Mesothelial cell of epicardium (in vitro differentiated cells): ENCODE measurements at regions not wholly inside any gene's neighbourhood (a gene's known extent, or its start where the extent isn't known, plus 50 kb on each side); places are given as distances from the start of the nearest gene placed in this dataset.
A peak's percentile ranks its signal among the peaks of the same experiment; 100 is the strongest.

Experiments
- DNase-seq, 2 experiments: peaks; one replicate each; pipeline ENCODE4 v3.0.0; 2021; ENCODE audit warnings: low spot score in 2 of 2; ENCODE audit not compliant: unreplicated experiment in 2 of 2
- H3K27ac Mint-ChIP-seq: 2 replicates; pipeline ENCODE4 v1.8.0; 2021; ENCODE audit warnings: mixed read lengths
- H3K27me3 Mint-ChIP-seq: 2 replicates; pipeline ENCODE4 v1.8.0; 2021; ENCODE audit warnings: low read depth, mixed read lengths
- H3K36me3 Mint-ChIP-seq: 2 replicates; pipeline ENCODE4 v1.8.0; 2021; ENCODE audit warnings: mixed read lengths
- H3K4me1 Mint-ChIP-seq: 2 replicates; pipeline ENCODE4 v1.8.0; 2021; ENCODE audit warnings: mixed read lengths
- H3K4me3 Mint-ChIP-seq: 2 replicates; pipeline ENCODE4 v1.8.0; 2021; ENCODE audit warnings: mild to moderate bottlenecking, moderate library complexity, mixed read lengths
- H3K9me3 Mint-ChIP-seq: 2 replicates; pipeline ENCODE4 v1.8.0; 2021; ENCODE audit warnings: mixed read lengths
- TF ChIP-seq, protein P1 (sequence below): fragments of 200-600 bp; sonication (generic); IDR thresholded peaks from one replicate; pipeline ENCODE4 v1.5.0; 2021; ENCODE audit warnings: antibody characterized with exemption; ENCODE audit not compliant: unreplicated experiment

DNA sequence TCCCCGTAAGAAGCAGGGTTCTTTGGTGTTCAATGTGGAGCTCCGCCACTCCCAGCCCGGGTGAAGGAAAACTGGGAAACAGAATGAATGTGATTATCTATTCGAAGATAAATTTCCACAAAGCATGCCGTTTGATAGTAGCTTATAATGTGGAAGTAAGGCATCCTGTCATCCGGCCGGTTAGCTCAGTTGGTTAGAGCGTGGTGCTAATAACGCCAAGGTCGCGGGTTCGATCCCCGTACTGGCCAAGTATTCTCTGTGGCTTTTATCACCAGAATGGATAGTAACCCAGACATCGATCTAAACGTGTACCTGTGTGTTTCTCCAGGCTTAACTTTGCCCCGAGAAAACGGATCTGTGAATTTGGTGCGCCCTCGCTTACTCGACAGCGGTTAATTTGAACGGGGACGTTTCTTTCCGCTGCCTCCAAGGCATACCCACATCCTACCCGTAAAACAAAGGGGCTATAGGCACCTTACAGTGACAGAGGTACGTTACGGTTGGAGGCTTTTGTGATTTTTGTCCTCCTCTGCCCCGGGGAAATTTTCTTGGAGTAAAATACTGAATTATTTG lies 215.2 kb upstream of the ZNF184 start:
- peaks cover 7% of the 10 kb centered on the region for H3K4me1 Mint-ChIP-seq
- peaks cover 7% of the 10 kb centered on the region for H3K27me3 Mint-ChIP-seq
- H3K4me3 Mint-ChIP-seq: peak overlapping the region; percentile 94
- H3K36me3 Mint-ChIP-seq: no peaks in the 10 kb centered on the region
- no peaks in the 10 kb centered on the region for H3K9me3 Mint-ChIP-seq
- DNase-seq: peak; percentile 69 to 89
- TF ChIP-seq, protein P1, sequence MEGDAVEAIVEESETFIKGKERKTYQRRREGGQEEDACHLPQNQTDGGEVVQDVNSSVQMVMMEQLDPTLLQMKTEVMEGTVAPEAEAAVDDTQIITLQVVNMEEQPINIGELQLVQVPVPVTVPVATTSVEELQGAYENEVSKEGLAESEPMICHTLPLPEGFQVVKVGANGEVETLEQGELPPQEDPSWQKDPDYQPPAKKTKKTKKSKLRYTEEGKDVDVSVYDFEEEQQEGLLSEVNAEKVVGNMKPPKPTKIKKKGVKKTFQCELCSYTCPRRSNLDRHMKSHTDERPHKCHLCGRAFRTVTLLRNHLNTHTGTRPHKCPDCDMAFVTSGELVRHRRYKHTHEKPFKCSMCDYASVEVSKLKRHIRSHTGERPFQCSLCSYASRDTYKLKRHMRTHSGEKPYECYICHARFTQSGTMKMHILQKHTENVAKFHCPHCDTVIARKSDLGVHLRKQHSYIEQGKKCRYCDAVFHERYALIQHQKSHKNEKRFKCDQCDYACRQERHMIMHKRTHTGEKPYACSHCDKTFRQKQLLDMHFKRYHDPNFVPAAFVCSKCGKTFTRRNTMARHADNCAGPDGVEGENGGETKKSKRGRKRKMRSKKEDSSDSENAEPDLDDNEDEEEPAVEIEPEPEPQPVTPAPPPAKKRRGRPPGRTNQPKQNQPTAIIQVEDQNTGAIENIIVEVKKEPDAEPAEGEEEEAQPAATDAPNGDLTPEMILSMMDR: no peak
- peak overlapping the region; percentile 94 for H3K27ac Mint-ChIP-seq

DNA sequence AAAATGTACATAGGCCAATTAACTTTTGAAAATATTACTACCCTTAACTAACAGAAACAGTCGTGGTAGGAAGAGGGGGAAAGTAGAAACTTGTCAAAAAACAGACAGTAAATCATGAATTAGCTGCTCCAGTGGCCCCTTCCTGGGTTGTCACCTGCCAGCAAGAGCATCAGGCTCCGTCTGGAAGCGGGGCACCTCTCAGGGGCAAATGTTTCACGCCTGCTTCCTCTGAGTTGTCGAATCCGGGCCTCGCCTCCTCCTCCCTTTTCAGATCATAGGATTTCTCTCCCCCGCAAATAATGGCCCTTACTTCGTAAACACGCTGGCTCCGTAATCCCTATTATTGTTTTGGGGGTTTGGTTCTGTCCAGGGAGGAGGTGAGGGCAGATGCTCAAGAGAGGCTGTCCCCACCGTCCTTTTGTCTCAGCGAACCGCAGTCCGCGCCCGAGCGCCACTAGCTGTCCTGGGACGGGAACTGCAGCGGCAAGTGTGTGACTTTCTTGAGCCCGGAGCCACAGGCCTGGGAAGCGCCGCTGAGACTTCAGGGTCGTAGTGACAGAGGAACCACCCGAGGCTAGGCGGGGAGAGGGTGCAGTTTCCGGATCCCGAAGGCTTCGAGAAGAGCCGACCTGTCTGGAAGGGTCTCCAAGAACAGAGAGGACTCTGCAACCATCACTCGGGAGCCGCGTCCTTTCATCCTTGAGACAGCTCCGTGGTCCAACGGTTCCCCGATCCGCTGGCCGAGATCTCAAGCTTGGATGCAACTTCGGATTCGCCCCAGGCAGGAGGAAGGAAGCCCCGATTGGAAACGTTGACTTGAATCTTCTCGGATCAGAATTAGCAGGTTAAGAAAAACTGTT lies 214.5 kb upstream of the ZNF184 start:
- Mint-ChIP-seq H3K27me3 (peaks cover 12% of the 10 kb centered on the region), H3K4me1 (peaks cover 7% of the 10 kb centered on the region), H3K9me3 (no peaks in the 10 kb centered on the region), H3K36me3 (no peaks in the 10 kb centered on the region), H3K4me3 (peak overlapping the region; percentile 94), H3K27ac (peak overlapping the region; percentile 94)
- DNase-seq: peak; percentile 69 to 88
- TF ChIP-seq, protein P1: peak; percentile 51

DNA sequence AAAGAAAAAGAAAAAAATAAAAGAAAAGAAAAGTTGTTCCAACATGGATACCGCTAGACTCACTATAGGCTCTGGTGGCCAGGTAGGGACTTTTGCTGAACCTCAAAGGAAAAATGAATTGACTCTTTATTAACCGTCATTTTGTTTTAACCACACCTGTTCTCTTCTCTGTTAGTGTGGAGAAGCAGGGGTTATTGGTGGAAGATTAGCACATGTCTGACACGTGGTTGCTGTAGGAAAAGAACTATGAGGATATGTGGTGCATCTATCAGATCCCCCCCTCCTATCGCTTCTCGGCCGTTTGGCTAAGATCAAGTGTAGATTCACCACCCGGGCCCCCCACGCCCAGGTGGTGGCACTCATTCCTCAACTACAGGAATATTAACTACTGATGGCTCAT lies 212.4 kb upstream of the ZNF184 start:
- Mint-ChIP-seq H3K27ac (no peak overlapping the region), H3K4me1 (peaks cover 22% of the 10 kb centered on the region), H3K4me3 (no peak overlapping the region), H3K9me3 (no peaks in the 10 kb centered on the region), H3K36me3 (no peaks in the 10 kb centered on the region), H3K27me3 (peaks cover 33% of the 10 kb centered on the region)
- no peak for DNase-seq
- TF ChIP-seq, protein P1: no peak

DNA sequence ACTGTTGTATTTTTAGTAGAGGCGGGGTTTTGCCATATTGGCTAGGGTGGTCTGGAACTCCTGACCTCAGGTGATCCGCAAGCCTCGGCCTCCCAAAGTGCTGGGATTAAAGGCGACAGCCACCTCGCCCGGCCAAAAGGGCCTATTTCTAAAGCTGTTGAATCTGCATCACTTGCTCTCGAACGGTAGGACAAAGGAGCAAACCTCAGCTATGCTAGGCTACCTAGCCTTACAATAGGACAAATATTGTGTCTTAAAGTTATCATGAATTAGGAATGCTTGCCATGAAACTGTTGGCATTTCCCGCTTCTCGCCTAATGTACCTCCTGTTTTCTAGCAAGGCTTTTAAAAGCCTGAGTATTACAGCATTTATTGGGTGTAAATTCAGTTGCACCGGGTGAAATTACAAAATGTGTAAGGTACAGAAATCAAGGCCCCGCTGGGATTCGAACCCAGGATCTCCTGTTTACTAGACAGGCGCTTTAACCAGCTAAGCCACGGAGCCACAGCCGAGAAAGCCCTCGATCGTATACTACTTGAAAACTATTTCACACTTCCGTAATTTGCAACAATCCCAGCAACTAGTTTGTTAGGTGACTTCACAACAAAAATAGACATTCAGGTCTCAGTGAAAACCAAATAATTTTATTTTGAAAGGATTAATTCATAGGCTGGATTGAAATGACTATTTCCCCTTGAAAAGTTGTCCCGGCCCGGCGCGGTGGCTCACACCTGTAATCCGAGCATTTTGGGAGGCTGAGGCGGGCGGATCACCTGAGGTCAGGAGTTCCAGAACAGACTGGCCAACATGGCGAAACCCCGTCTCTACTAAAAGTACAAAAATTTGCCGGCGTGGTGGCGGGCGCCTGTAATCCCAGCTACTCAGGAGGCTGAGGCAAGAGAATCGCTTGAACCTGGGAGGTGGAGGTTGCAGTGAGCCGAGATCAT lies 211.6 kb upstream of the ZNF184 start:
- TF ChIP-seq, protein P1: no peak
- no peaks in the 10 kb centered on the region for H3K9me3 Mint-ChIP-seq
- no peak for DNase-seq
- no peaks in the 10 kb centered on the region for H3K36me3 Mint-ChIP-seq
- no peak overlapping the region for H3K4me3 Mint-ChIP-seq
- H3K4me1 Mint-ChIP-seq: peaks cover 29% of the 10 kb centered on the region
- H3K27me3 Mint-ChIP-seq: peaks cover 41% of the 10 kb centered on the region
- no peak overlapping the region for H3K27ac Mint-ChIP-seq

DNA sequence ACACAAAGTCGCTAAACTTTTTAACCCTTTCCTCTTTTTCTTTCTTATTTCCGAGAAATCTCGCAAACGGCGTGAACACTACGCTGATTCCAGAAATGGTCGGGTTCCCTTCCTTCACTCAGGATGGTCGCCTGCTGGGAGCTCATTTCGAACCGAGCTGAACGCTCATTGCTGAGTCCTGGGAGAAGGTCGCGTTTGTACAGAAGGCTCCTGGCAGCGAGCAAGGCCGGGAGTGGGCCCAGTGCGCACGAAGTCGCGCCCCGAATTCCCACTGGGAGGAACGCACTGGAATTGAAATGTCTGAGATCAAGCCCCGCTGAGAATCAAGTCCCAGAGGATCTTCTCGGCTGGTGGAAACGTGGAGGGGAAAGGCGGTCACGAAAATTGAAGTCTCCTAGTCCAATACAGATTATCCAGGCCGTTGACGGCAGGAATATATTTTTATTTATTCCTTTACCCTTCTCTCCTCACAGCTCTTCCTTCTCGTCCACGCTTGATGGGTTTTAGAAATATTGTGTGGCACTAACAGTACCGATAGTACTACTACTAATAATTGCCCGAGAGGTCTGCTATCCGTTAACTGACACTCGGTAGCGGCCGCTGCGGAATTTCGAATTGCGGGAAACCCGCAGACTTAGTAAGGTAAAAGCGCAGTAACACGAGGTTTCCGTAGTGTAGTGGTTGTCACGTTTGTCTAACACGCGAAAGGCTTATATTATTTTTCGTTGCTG lies 207.2 kb upstream of the ZNF184 start:
- peak overlapping the region; percentile 77 for H3K4me3 Mint-ChIP-seq
- peaks cover 70% of the 10 kb centered on the region for H3K27me3 Mint-ChIP-seq
- no peaks in the 10 kb centered on the region for H3K9me3 Mint-ChIP-seq
- H3K27ac Mint-ChIP-seq: no peak overlapping the region
- no peak for DNase-seq
- no peaks in the 10 kb centered on the region for H3K36me3 Mint-ChIP-seq
- TF ChIP-seq, protein P1: no peak
- peaks cover 26% of the 10 kb centered on the region for H3K4me1 Mint-ChIP-seq
